RWPE1 (cell line): ENCODE measurements at regions not wholly inside any gene's neighbourhood (a gene's known extent, or its start where the extent isn't known, plus 50 kb on each side); places are given as distances from the start of the nearest gene placed in this dataset.
A peak's percentile ranks its signal among the peaks of the same experiment; 100 is the strongest.

Experiments
- CTCF ChIA-PET: fragments of 350-600 bp; sonication (Branson Sonifier 250); formaldehyde crosslinking; extraction: SDS; loops from one replicate; lab custom pipeline; 2021; lab: Yijun Ruan, JAX
- POLR2A ChIA-PET: fragments of 400-600 bp; formaldehyde crosslinking; extraction: SDS; loops from one replicate; lab custom pipeline; 2020; ENCODE audit warnings: antibody characterized with exemption; ENCODE audit not compliant: low non-redundant PET; lab: Yijun Ruan, JAX
- DNase-seq: peaks from one replicate; pipeline ENCODE4 v3.0.0; 2012; ENCODE audit warnings: low spot score
- H3K27ac ChIP-seq: fragments of 450-650 bp; 2 replicates; pipeline ENCODE4 v1.5.1; 2017
- TF ChIP-seq, protein P1 (sequence below): fragments of 450-650 bp; conservative IDR thresholded peaks from 2 replicates; pipeline ENCODE4 v1.5.1; 2017; ENCODE audit warnings: low read depth, mild to moderate bottlenecking

DNA sequence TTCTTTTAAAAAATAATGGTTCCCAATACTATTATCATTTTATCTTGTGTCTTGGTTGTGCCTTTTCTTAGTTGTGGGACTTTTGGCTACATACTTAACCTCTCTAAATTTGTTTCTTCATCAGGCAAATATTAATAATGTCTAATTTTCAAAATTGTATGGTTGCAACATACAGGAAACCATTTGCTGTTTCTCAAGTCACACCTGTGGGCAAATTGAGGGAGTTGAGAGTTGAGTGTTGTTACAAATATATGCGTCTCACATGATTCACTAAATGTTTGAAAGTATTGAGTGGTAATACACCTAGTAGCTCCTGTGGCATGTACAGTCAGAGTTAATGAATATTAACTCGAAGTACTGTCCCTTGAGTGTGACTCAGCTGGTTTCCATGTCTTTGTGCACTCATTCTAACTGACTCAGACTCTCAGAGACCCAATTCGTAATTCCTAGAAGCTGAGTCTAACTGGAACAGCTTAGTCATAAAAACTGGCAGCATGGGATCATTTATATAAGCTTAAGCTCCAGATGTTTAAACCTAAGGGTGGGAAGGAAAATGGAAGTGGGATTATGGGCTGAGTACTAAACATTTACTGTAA, 802.4 kb downstream of the TRIML1 start:
- TF ChIP-seq, protein P1, sequence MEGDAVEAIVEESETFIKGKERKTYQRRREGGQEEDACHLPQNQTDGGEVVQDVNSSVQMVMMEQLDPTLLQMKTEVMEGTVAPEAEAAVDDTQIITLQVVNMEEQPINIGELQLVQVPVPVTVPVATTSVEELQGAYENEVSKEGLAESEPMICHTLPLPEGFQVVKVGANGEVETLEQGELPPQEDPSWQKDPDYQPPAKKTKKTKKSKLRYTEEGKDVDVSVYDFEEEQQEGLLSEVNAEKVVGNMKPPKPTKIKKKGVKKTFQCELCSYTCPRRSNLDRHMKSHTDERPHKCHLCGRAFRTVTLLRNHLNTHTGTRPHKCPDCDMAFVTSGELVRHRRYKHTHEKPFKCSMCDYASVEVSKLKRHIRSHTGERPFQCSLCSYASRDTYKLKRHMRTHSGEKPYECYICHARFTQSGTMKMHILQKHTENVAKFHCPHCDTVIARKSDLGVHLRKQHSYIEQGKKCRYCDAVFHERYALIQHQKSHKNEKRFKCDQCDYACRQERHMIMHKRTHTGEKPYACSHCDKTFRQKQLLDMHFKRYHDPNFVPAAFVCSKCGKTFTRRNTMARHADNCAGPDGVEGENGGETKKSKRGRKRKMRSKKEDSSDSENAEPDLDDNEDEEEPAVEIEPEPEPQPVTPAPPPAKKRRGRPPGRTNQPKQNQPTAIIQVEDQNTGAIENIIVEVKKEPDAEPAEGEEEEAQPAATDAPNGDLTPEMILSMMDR, result no peak
- CTCF ChIA-PET, result no interaction called here
- POLR2A ChIA-PET, result no interaction called here
- peak; percentile 89 for DNase-seq
- peak overlapping the region; percentile 90 for H3K27ac ChIP-seq

DNA sequence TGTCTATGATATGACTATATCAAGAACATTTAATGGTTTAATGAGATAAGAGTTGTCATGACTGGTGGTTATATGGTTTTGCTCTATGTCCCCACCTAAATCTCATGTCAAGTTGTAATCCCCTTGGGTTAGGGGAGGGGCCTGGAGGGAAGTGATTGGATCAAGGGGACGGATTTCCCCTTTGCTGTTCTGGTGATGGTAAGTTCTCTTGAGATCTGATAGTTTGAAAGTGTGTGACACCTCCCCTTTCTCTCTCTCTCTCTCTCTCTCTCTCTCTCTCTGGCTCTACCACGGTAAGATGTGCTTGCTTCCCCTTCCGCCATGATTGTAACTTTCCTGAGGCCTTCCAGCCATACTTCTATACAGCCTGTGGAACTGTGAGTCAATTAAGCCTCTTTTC, 803.4 kb downstream of the TRIML1 start:
- H3K27ac ChIP-seq, result no peak overlapping the region
- TF ChIP-seq, protein P1, result no peak
- CTCF ChIA-PET, result no interaction called here
- POLR2A ChIA-PET, result no interaction called here
- no peak for DNase-seq

DNA sequence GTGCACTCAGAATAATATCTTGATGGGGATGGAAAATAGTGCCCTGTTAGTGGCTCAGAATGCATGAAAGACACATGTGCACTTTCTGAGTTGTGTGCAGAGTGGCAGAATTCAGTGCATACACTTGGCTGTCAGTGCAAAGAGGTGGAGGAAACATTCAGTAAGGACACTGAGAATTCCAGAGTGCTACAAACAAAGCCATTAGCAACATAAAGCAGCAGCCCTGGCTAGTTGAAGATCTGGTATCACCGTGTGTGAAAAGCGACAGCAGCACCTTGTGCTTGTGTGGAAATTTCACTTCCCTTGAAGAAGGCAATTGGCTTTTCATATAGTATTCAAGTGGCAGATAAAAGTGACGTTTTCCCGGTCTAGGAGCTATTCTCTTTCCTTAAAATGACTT, 810.4 kb downstream of the TRIML1 start:
- POLR2A ChIA-PET, result no interaction called here
- TF ChIP-seq, protein P1, result no peak
- CTCF ChIA-PET, result no interaction called here

DNA sequence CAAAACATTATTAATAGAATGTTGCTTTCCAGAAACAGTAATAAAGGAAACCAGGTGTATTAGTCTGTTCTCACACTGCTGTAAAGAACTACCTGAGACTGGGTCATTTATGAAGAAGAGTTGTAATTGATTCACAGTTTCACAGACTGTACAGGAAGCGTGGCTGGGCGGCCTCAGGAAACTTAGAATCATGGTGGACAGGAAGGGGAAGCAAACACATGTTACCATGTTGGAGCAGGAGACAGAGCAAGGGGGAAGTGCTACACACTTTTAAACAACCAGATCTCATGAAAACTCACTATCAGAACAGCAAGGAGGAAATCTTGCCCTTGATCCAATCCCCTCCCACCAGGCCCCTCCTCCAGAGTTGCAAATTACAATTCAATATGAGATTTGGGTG, 815.8 kb downstream of the TRIML1 start:
- ChIA-PET CTCF (no interaction called here), POLR2A (no interaction called here)
- no peak overlapping the region for H3K27ac ChIP-seq
- DNase-seq, result no peak
- TF ChIP-seq, protein P1, result no peak

More for the DNA sequence above, 810.4 kb downstream of the TRIML1 start:
- DNase-seq, result no peak
- no peak overlapping the region for H3K27ac ChIP-seq

DNA sequence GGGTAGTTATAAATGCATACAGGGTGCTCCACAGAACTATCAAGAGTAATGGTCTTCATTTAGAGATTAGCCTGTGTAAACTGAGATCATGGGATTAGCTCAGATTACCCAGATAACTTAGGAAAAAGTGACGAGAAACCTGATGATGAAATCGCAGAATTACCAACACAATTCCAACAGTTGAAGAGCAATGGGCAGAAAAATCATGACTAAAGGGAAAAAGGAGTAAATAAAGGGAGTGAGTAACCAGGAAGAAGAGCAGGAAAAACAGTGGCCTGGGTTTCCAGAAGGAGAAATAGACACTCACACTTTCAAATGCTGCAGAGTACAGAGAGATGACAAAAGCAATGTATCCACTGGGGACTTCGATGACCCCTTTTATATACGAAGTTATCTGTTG, 817.3 kb downstream of the TRIML1 start:
- no peak overlapping the region for H3K27ac ChIP-seq
- no peak for DNase-seq
- TF ChIP-seq, protein P1, result no peak
- CTCF ChIA-PET, result no interaction called here
- POLR2A ChIA-PET, result no interaction called here

GRCh38 chr4:188958346-188958745, 819.1 kb downstream of the TRIML1 start:
- ChIA-PET CTCF (no interaction called here), POLR2A (no interaction called here)

More at GRCh38 chr4:188958346-188958745, 819.1 kb downstream of the TRIML1 start:
- DNase-seq, result no peak
- TF ChIP-seq, protein P1, result no peak
- no peak overlapping the region for H3K27ac ChIP-seq
